Keratinocyte (primary cell): ENCODE measurements at regions not wholly inside any gene's neighbourhood (a gene's known extent, or its start where the extent isn't known, plus 50 kb on each side); places are given as distances from the start of the nearest gene placed in this dataset.

ENCODE experiments used
- DNase-seq: peaks from one replicate; pipeline ENCODE4 v3.0.0-alpha.2; 2011; ENCODE audit warnings: low read depth, missing footprints, low spot score
- FAIRE-seq: peaks from 2 replicates; lab custom pipeline; 2011; peaks lifted over from hg19 to GRCh38; lab: Jason Lieb, UNC
- H2AFZ ChIP-seq: 2 replicates; pipeline ENCODE4 v1.6.0; 2012; ENCODE audit warnings: low read length, control low read depth, inconsistent platforms; ENCODE audit not compliant: control insufficient read depth
- H3K27ac ChIP-seq: 2 replicates; pipeline ENCODE4 v1.5.1; 2011; ENCODE audit warnings: low read length; ENCODE audit not compliant: control insufficient read depth, insufficient read depth
- H3K27me3 ChIP-seq: 3 replicates; pipeline ENCODE4 v1.6.0; 2011; ENCODE audit warnings: low read length; ENCODE audit not compliant: control insufficient read depth, insufficient read depth; ENCODE audit errors: extremely low read depth
- H3K36me3 ChIP-seq, 2 experiments: 2 replicates in 1 of 2; 3 replicates in 1 of 2; pipeline ENCODE4 v1.5.1; 2011; ENCODE audit warnings: low read length in 2 of 2, mild to moderate bottlenecking in 1 of 2; ENCODE audit not compliant: control insufficient read depth in 2 of 2, insufficient read depth in 2 of 2; ENCODE audit errors: extremely low read depth in 1 of 2
- H3K4me1 ChIP-seq: 3 replicates; pipeline ENCODE4 v1.5.1; 2011; ENCODE audit warnings: low read length; ENCODE audit not compliant: control insufficient read depth, insufficient read depth; ENCODE audit errors: extremely low read depth
- H3K4me2 ChIP-seq: 3 replicates; pipeline ENCODE4 v1.6.0; 2011; ENCODE audit warnings: low read depth, low read length; ENCODE audit not compliant: control insufficient read depth, insufficient read depth; ENCODE audit errors: extremely low read depth
- H3K4me3 ChIP-seq, 3 experiments: fragments of 200-600 bp in 1 of 3; sonication (generic) in 1 of 3; 2 replicates in 2 of 3; 3 replicates in 1 of 3; pipeline ENCODE4 v1.5.1; 2011 to 2016; ENCODE audit warnings: low read length in 3 of 3, mild to moderate bottlenecking in 3 of 3, control low read depth in 2 of 3, inconsistent platforms in 1 of 3, low read depth in 1 of 3, mixed read lengths in 1 of 3, mixed run types in 1 of 3, moderate library complexity in 1 of 3; ENCODE audit not compliant: control insufficient read depth in 2 of 3, insufficient read depth in 2 of 3; ENCODE audit errors: extremely low read depth in 1 of 3
- H3K79me2 ChIP-seq: 2 replicates; pipeline ENCODE4 v1.6.0; 2012; ENCODE audit warnings: low read length; ENCODE audit not compliant: control insufficient read depth, insufficient read depth
- H3K9ac ChIP-seq: 3 replicates; pipeline ENCODE4 v1.6.0; 2011; ENCODE audit warnings: low read length; ENCODE audit not compliant: control insufficient read depth, insufficient read depth; ENCODE audit errors: extremely low read depth
- H3K9me1 ChIP-seq: 3 replicates; pipeline ENCODE4 v1.6.0; 2011; ENCODE audit warnings: low read length; ENCODE audit not compliant: control insufficient read depth, insufficient read depth; ENCODE audit errors: extremely low read depth
- H3K9me3 ChIP-seq: 2 replicates; pipeline ENCODE4 v1.5.1; 2012; ENCODE audit warnings: low read depth, low read length; ENCODE audit not compliant: control insufficient read depth
- H4K20me1 ChIP-seq: 3 replicates; pipeline ENCODE4 v1.6.0; 2011; ENCODE audit warnings: low read length; ENCODE audit not compliant: control insufficient read depth, insufficient read depth; ENCODE audit errors: extremely low read depth
- CTCF ChIP-seq, 3 experiments: IDR thresholded peaks in 1 of 3; conservative IDR thresholded peaks in 1 of 3; optimal IDR thresholded peaks in 1 of 3; 2 replicates in 2 of 3; 3 replicates in 1 of 3; pipeline versions ENCODE3 to v1.5.1; 2011; ENCODE audit warnings: low read length in 3 of 3, mild to moderate bottlenecking in 3 of 3, moderate library complexity in 2 of 3, control low read depth in 1 of 3, inconsistent platforms in 1 of 3; ENCODE audit not compliant: insufficient read depth in 2 of 3; ENCODE audit errors: extremely low read depth in 1 of 3
- EZH2 ChIP-seq: IDR thresholded peaks from one replicate; pipeline ENCODE4 v1.6.1; 2012; ENCODE audit warnings: inconsistent platforms, mild to moderate bottlenecking, low read length, moderate library complexity
- dilution Hi-C: fragments of 300-500 bp; cut with MboI; formaldehyde crosslinking; loops from one replicate; pipeline ENCODE4 v1.7.0; 2020; ENCODE audit warnings: low sequenced_read_pairs; ENCODE audit not compliant: extremely low pct_ligation_motif_present

GRCh38 chr1:187504779-187505178, 676.0 kb downstream of the PLA2G4A start:
- Histone ChIP-seq H3K79me2 (no peaks in the 10 kb centered on the region), H3K4me3 (no peak overlapping the region), H2AFZ (no peak overlapping the region), H3K9me1 (no peaks in the 10 kb centered on the region), H3K4me2 (no peak overlapping the region), H3K36me3 (no peaks in the 10 kb centered on the region), H3K4me1 (no peaks in the 10 kb centered on the region), H3K27me3 (no peaks in the 10 kb centered on the region), H4K20me1 (no peaks in the 10 kb centered on the region), H3K27ac (no peak overlapping the region), H3K9me3 (no peaks in the 10 kb centered on the region), H3K9ac (no peak overlapping the region)
- no peak for DNase-seq
- FAIRE-seq: no peak
- TF ChIP-seq CTCF (optimal IDR thresholded peaks at IDR 0.05 in 1 of 3, IDR thresholded peaks at IDR 0.05 in 1 of 3, conservative IDR thresholded peaks at IDR 0.05 in 1 of 3; ENCODE audit: extremely low read depth in 1 of 3, insufficient read depth in 2 of 3, low read length in 3 of 3) (no peak), EZH2 (no peak)
- dilution Hi-C loops: no loop called here

- no peaks in the 10 kb centered on the region for H3K9me1 ChIP-seq
- H3K79me2 ChIP-seq: no peaks in the 10 kb centered on the region
- dilution Hi-C loops: no loop called here
- no peak overlapping the region for H2AFZ ChIP-seq
- FAIRE-seq: no peak
- H3K27me3 ChIP-seq: no peaks in the 10 kb centered on the region
- H3K4me3 ChIP-seq: no peak overlapping the region
- DNase-seq: no peak
- H3K9me3 ChIP-seq: no peaks in the 10 kb centered on the region
- H3K4me1 ChIP-seq: no peaks in the 10 kb centered on the region
- TF ChIP-seq CTCF (optimal IDR thresholded peaks at IDR 0.05 in 1 of 3, IDR thresholded peaks at IDR 0.05 in 1 of 3, conservative IDR thresholded peaks at IDR 0.05 in 1 of 3; ENCODE audit: extremely low read depth in 1 of 3, insufficient read depth in 2 of 3, low read length in 3 of 3) (no peak), EZH2 (no peak)
- no peaks in the 10 kb centered on the region for H4K20me1 ChIP-seq
- no peak overlapping the region for H3K4me2 ChIP-seq
- H3K36me3 ChIP-seq: no peaks in the 10 kb centered on the region
- no peak overlapping the region for H3K27ac ChIP-seq
- no peak overlapping the region for H3K9ac ChIP-seq
Measured at GRCh38 chr1:187509091-187509490, 680.3 kb downstream of the PLA2G4A start.
